Mesendoderm (in vitro differentiated cells): ENCODE measurements at regions not wholly inside any gene's neighbourhood (a gene's known extent, or its start where the extent isn't known, plus 50 kb on each side); places are given as distances from the start of the nearest gene placed in this dataset.

Experiments used
- DNase-seq: peaks from one replicate; pipeline ENCODE4 v3.0.0; 2013
- H2AK5ac ChIP-seq: 2 replicates; pipeline ENCODE4 v1.6.1; 2013; ENCODE audit warnings: low read length, inconsistent platforms
- H2BK120ac ChIP-seq: 2 replicates; pipeline ENCODE4 v1.6.1; 2013; ENCODE audit warnings: low read depth, mild to moderate bottlenecking, low read length, moderate library complexity, mixed read lengths
- H2BK15ac ChIP-seq: replicated peaks from 2 replicates; pipeline ENCODE4 v1.6.1; 2013; ENCODE audit warnings: low read depth, mild to moderate bottlenecking, moderate library complexity
- H2BK5ac ChIP-seq: 2 replicates; pipeline ENCODE4 v1.6.1; 2013; ENCODE audit warnings: low read length, inconsistent platforms
- H3K18ac ChIP-seq: 2 replicates; pipeline ENCODE4 v1.6.1; 2013; ENCODE audit warnings: mild to moderate bottlenecking, low read length, mixed read lengths
- H3K23ac ChIP-seq: one replicate; pipeline ENCODE4 v1.6.1; 2013; ENCODE audit warnings: low read length
- H3K27ac ChIP-seq: 2 replicates; pipeline ENCODE4 v1.5.1; 2013; ENCODE audit warnings: low read depth, mild to moderate bottlenecking, inconsistent platforms, low read length, moderate library complexity
- H3K27me3 ChIP-seq: 2 replicates; pipeline ENCODE4 v1.6.1; 2013; ENCODE audit warnings: low read length, control low read depth, mild to moderate bottlenecking, inconsistent platforms; ENCODE audit not compliant: insufficient read depth, poor library complexity
- H3K36me3 ChIP-seq: 2 replicates; pipeline ENCODE4 v1.6.1; 2013; ENCODE audit warnings: low read length, inconsistent platforms; ENCODE audit not compliant: control insufficient read depth, insufficient read depth
- H3K4ac ChIP-seq: one replicate; pipeline ENCODE4 v1.6.1; 2013; ENCODE audit warnings: low read depth, mild to moderate bottlenecking, low read length, moderate library complexity
- H3K4me1 ChIP-seq: 2 replicates; pipeline ENCODE4 v1.6.1; 2013; ENCODE audit warnings: low read depth, low read length, inconsistent platforms; ENCODE audit not compliant: control insufficient read depth
- H3K4me2 ChIP-seq: 2 replicates; pipeline ENCODE4 v1.6.1; 2013; ENCODE audit warnings: low read length
- H3K4me3 ChIP-seq: 2 replicates; pipeline ENCODE4 v1.5.1; 2013; ENCODE audit warnings: mild to moderate bottlenecking, low read length
- H3K56ac ChIP-seq: one replicate; pipeline ENCODE4 v1.6.1; 2013; ENCODE audit warnings: low read length
- H3K79me1 ChIP-seq: 2 replicates; pipeline ENCODE4 v1.6.1; 2013; ENCODE audit warnings: low read length, inconsistent platforms
- H3K79me2 ChIP-seq: 2 replicates; pipeline ENCODE4 v1.6.1; 2013; ENCODE audit warnings: mild to moderate bottlenecking, low read length; ENCODE audit not compliant: control insufficient read depth, insufficient read depth
- H3K9ac ChIP-seq: 2 replicates; pipeline ENCODE4 v1.6.1; 2013; ENCODE audit warnings: low read length, inconsistent platforms
- H4K5ac ChIP-seq: one replicate; pipeline ENCODE4 v1.6.1; 2013; ENCODE audit warnings: low read length
- H4K8ac ChIP-seq: one replicate; pipeline ENCODE4 v1.6.1; 2013; ENCODE audit warnings: low read depth, mild to moderate bottlenecking, control low read depth, low read length, moderate library complexity
- WGBS: extraction: QIAGEN DNeasy Blood & Tissue Kit; methylation state at CpG from one replicate; pipeline ENCODE4 v1.1.7; 2013; ENCODE audit warnings: low lambda C conversion rate, missing lambda C conversion rate; ENCODE audit not compliant: insufficient coverage; ENCODE audit errors: extremely low coverage; 5-methylcytosine and 5-hydroxymethylcytosine counted together

DNA sequence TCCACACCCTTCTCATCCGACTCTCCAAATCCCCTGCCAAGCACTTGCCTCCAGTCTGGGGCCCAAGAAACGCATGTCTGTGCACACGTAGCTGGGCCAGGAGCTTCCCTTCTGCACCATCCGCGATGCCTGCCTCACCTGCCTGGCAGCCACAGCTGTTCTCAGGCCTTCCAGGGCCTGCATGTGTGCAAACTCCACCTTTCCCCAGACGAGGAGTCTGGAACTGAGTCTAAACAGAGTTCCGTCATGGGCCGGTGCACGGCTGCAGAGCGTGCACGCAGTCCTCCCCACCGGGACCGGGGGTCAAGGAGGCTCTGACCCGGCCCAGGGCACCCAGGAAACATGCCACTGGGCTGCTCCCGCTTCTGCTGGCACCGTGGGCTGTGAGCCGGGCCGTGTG, 66.8 kb upstream of the SALL3 start:
- Histone ChIP-seq H3K79me2 (no peaks in the 10 kb centered on the region), H3K23ac (no peak overlapping the region), H2BK120ac (no peak overlapping the region), H3K9ac (no peak overlapping the region), H2AK5ac (no peak overlapping the region), H3K56ac (no peak overlapping the region), H3K27ac (no peak overlapping the region), H3K36me3 (no peaks in the 10 kb centered on the region), H3K27me3 (no peaks in the 10 kb centered on the region), H3K18ac (no peak overlapping the region), H4K8ac (no peak overlapping the region), H3K4me1 (no peaks in the 10 kb centered on the region), H2BK15ac (no peak overlapping the region), H4K5ac (no peak overlapping the region), H3K79me1 (no peaks in the 10 kb centered on the region), H3K4me2 (no peak overlapping the region), H3K4ac (no peak overlapping the region), H3K4me3 (no peak overlapping the region), H2BK5ac (no peak overlapping the region)
- WGBS, result no CpG with 5 or more reads among the region's 18 CpGs
- DNase-seq, result no peak

DNA sequence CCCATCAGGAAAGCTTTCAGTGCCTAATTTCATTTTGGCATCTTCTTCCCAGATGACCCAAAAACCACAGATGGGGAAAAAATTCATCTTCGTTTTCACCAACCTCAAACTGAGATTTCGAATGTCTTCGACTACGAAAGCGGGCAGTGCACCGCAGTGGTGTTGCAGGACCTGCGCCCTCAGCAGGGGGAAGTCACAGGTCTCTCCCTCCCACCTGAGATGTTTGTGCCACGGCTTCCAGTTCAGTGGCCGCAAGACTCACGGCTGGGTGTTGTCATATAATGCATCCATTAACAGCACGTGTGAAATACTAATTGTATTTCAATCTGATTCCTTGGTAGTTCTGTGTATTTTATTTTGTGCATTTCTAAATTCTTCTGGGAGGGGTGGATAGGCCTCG, 66.2 kb upstream of the SALL3 start:
- no peak overlapping the region for H2AK5ac ChIP-seq
- no peak overlapping the region for H2BK5ac ChIP-seq
- no peak overlapping the region for H4K8ac ChIP-seq
- no peaks in the 10 kb centered on the region for H3K4me1 ChIP-seq
- H3K4ac ChIP-seq, result no peak overlapping the region
- H3K23ac ChIP-seq, result no peak overlapping the region
- H3K79me1 ChIP-seq, result no peaks in the 10 kb centered on the region
- H3K9ac ChIP-seq, result no peak overlapping the region
- DNase-seq, result no peak
- H3K27me3 ChIP-seq, result no peaks in the 10 kb centered on the region
- no peak overlapping the region for H3K56ac ChIP-seq
- H3K18ac ChIP-seq, result no peak overlapping the region
- no peak overlapping the region for H2BK15ac ChIP-seq
- H4K5ac ChIP-seq, result no peak overlapping the region
- H3K4me2 ChIP-seq, result no peak overlapping the region
- H3K27ac ChIP-seq, result no peak overlapping the region
- H3K79me2 ChIP-seq, result no peaks in the 10 kb centered on the region
- no peaks in the 10 kb centered on the region for H3K36me3 ChIP-seq
- no peak overlapping the region for H2BK120ac ChIP-seq
- no CpG with 5 or more reads among the region's 12 CpGs for WGBS
- no peak overlapping the region for H3K4me3 ChIP-seq

DNA sequence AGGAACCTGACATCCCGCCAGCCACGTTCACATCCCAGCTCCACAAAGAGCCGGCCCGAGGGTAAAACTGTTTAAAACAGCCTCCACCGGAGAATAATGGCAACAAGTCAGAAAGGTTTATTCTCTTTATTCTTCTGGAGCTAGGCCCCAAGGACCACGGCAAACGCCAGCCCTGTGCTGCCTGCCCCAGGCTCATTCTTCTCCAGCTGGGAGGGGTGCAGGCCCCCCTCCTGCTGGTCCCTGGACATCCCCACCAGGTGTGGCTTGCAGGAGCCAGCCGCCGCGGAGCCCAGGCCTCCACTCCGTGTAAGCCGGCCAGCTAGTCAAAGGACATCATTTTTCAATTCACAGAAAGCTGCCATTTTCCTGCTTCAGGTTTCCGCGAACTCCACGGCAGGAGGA, 65.8 kb upstream of the SALL3 start:
- Histone ChIP-seq H3K18ac (no peak overlapping the region), H2BK15ac (no peak overlapping the region), H2BK5ac (no peak overlapping the region), H3K27ac (no peak overlapping the region), H3K79me1 (no peaks in the 10 kb centered on the region), H3K4ac (no peak overlapping the region), H3K36me3 (no peaks in the 10 kb centered on the region), H2BK120ac (no peak overlapping the region), H3K4me3 (no peak overlapping the region), H3K4me1 (no peaks in the 10 kb centered on the region), H3K4me2 (no peak overlapping the region), H3K9ac (no peak overlapping the region), H2AK5ac (no peak overlapping the region), H3K23ac (no peak overlapping the region), H4K5ac (no peak overlapping the region), H3K79me2 (no peaks in the 10 kb centered on the region), H3K27me3 (no peaks in the 10 kb centered on the region), H3K56ac (no peak overlapping the region), H4K8ac (no peak overlapping the region)
- no peak for DNase-seq
- WGBS, result no CpG with 5 or more reads among the region's 15 CpGs

DNA sequence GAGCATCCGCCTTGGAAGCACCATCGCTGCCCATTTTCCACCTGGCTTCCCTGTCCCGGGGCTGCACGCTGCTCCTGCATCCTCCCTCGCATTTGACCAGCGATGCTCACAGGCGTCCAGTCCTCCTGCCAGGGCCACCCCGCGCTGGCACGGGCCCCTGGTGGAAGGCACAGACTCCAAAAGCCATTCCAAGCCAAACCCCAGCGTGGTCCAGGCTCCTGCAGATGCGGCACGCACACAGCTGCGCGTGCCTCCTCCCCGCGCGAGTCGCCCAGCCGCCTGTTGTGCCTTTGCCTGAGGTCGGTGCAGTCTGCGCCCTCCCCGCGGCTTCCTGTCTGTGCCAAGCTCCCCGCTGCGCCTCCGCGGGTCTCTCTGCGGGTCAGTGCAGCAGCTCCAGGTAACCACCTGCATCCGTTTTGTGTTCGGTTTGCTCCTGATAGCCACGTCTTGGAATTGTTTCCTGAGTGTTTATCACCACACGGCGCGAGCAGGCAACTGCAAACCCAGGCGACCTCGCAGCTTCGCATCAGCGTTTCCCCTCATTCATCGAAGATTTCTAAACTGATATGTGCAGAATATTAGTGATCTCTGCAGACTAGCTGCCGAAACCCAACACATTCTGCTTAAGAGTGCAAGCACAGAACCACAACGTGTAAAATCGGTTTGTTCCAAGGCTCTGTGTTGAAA, 65.2 kb upstream of the SALL3 start:
- no peak overlapping the region for H3K4me2 ChIP-seq
- H3K27me3 ChIP-seq, result no peaks in the 10 kb centered on the region
- H3K4ac ChIP-seq, result no peak overlapping the region
- no peak overlapping the region for H4K8ac ChIP-seq
- no peaks in the 10 kb centered on the region for H3K4me1 ChIP-seq
- H2AK5ac ChIP-seq, result no peak overlapping the region
- no peak overlapping the region for H3K9ac ChIP-seq
- no peak overlapping the region for H3K27ac ChIP-seq
- H2BK120ac ChIP-seq, result no peak overlapping the region
- H3K4me3 ChIP-seq, result no peak overlapping the region
- no peak overlapping the region for H4K5ac ChIP-seq
- H3K18ac ChIP-seq, result no peak overlapping the region
- no peak overlapping the region for H3K56ac ChIP-seq
- no peak overlapping the region for H2BK5ac ChIP-seq
- no peak overlapping the region for H3K23ac ChIP-seq
- no CpG with 5 or more reads among the region's 43 CpGs for WGBS
- H2BK15ac ChIP-seq, result no peak overlapping the region
- no peaks in the 10 kb centered on the region for H3K79me1 ChIP-seq
- no peak for DNase-seq
- H3K36me3 ChIP-seq, result no peaks in the 10 kb centered on the region
- no peaks in the 10 kb centered on the region for H3K79me2 ChIP-seq

DNA sequence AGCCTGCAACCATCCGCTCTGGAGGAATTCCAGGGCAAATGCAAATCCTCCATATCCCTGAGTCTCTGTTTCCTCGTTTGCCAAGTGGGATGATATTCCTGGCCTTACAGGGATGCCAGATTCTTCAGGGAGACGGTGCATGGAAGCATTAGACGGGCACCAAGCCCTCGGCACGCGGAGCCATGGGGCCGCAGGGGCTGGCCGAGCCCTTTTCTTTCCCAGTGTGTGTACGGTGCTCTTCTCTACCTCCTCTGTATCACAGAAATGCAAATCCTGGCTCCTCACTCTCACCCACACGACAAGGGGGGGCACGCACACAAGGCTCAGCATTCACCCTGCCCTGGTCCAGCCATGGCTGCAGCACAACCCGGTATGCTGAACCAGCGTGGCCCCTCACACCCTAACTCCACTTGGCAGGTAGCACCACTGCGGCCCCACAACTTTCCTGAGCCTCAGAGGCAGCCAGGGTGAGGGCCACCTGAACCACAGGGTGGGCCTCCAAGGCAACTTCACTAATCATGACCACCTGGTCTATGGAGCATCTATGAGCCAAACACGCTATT, 64.1 kb upstream of the SALL3 start:
- H3K4ac ChIP-seq, result no peak overlapping the region
- H3K36me3 ChIP-seq, result no peaks in the 10 kb centered on the region
- H2BK120ac ChIP-seq, result no peak overlapping the region
- no peak overlapping the region for H3K18ac ChIP-seq
- no peak overlapping the region for H4K8ac ChIP-seq
- no peak for DNase-seq
- no peaks in the 10 kb centered on the region for H3K4me1 ChIP-seq
- H2AK5ac ChIP-seq, result no peak overlapping the region
- no peaks in the 10 kb centered on the region for H3K27me3 ChIP-seq
- H3K23ac ChIP-seq, result no peak overlapping the region
- no peak overlapping the region for H2BK5ac ChIP-seq
- no peak overlapping the region for H2BK15ac ChIP-seq
- no peak overlapping the region for H3K4me3 ChIP-seq
- H3K9ac ChIP-seq, result no peak overlapping the region
- no peak overlapping the region for H3K27ac ChIP-seq
- H3K79me2 ChIP-seq, result no peaks in the 10 kb centered on the region
- WGBS, result no CpG with 5 or more reads among the region's 16 CpGs
- no peak overlapping the region for H3K4me2 ChIP-seq
- H3K56ac ChIP-seq, result no peak overlapping the region
- no peak overlapping the region for H4K5ac ChIP-seq
- no peaks in the 10 kb centered on the region for H3K79me1 ChIP-seq

DNA sequence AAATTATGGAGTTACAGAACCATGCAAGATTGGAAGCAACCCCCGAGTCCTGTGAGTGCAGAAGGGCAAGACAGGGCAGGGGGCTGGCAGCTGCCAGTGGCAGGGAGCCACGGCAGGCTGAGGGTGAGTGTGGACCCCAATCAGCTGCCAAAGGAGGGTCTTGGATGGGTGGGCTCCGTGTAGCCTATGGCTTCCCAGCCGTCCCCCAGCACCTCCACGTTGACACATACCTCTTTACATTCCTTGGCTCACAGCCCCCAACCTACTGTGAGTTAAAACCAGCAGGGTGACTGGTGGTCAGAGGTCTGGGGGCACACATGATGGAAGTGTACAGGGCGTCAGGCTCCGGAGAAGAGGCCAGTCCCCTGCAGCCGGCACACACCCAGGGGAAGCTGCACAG, 60.9 kb upstream of the SALL3 start:
- no peak overlapping the region for H3K23ac ChIP-seq
- no peak overlapping the region for H4K8ac ChIP-seq
- H3K79me2 ChIP-seq, result no peaks in the 10 kb centered on the region
- H2BK120ac ChIP-seq, result no peak overlapping the region
- H3K4ac ChIP-seq, result no peak overlapping the region
- no peak overlapping the region for H2AK5ac ChIP-seq
- no peak overlapping the region for H3K18ac ChIP-seq
- H3K4me3 ChIP-seq, result no peak overlapping the region
- no CpG with 5 or more reads among the region's 8 CpGs for WGBS
- no peaks in the 10 kb centered on the region for H3K79me1 ChIP-seq
- H3K56ac ChIP-seq, result no peak overlapping the region
- H2BK15ac ChIP-seq, result no peak overlapping the region
- DNase-seq, result no peak
- no peak overlapping the region for H3K27ac ChIP-seq
- H3K4me1 ChIP-seq, result no peaks in the 10 kb centered on the region
- H4K5ac ChIP-seq, result no peak overlapping the region
- no peaks in the 10 kb centered on the region for H3K36me3 ChIP-seq
- no peaks in the 10 kb centered on the region for H3K27me3 ChIP-seq
- H2BK5ac ChIP-seq, result no peak overlapping the region
- H3K4me2 ChIP-seq, result no peak overlapping the region
- no peak overlapping the region for H3K9ac ChIP-seq
